ENCODE measurements at regions not wholly inside any gene's neighbourhood (a gene's known extent, or its start where the extent isn't known, plus 50 kb on each side); places are given as distances from the start of the nearest gene placed in this dataset.

GRCh38 chr5:171615705-171616640, 169.6 kb upstream of the SMIM23 start:
- no peak overlapping the region for H3K4me3 ChIP-seq (ENCODE audit: low read depth, low read length)
- no peak for DNase-seq (ENCODE audit: low read depth)
- TF ChIP-seq CTCF (conservative IDR thresholded peaks at IDR 0.05; ENCODE audit: low read depth, low read length), result no peak

GRCh38 chr5:171617266-171617665, 168.4 kb upstream of the SMIM23 start:
- no peak for TF ChIP-seq CTCF (conservative IDR thresholded peaks at IDR 0.05; ENCODE audit: low read depth, low read length)
- no peak overlapping the region for H3K4me3 ChIP-seq (ENCODE audit: low read depth, low read length)
- no peak for DNase-seq (ENCODE audit: low read depth)

GRCh38 chr5:171617817-171618591, 167.6 kb upstream of the SMIM23 start:
- H3K4me3 ChIP-seq (ENCODE audit: low read depth, low read length), result no peak overlapping the region
- DNase-seq (ENCODE audit: low read depth), result no peak
- no peak for TF ChIP-seq CTCF (conservative IDR thresholded peaks at IDR 0.05; ENCODE audit: low read depth, low read length)

GRCh38 chr5:171619196-171619595, 166.4 kb upstream of the SMIM23 start:
- no peak overlapping the region for H3K4me3 ChIP-seq (ENCODE audit: low read depth, low read length)
- no peak for TF ChIP-seq CTCF (conservative IDR thresholded peaks at IDR 0.05; ENCODE audit: low read depth, low read length)
- no peak for DNase-seq (ENCODE audit: low read depth)

GRCh38 chr5:171619744-171620143, 165.9 kb upstream of the SMIM23 start:
- no peak overlapping the region for H3K4me3 ChIP-seq (ENCODE audit: low read depth, low read length)
- TF ChIP-seq CTCF (conservative IDR thresholded peaks at IDR 0.05; ENCODE audit: low read depth, low read length), result no peak
- DNase-seq (ENCODE audit: low read depth), result no peak

GRCh38 chr5:171622010-171622409, 163.6 kb upstream of the SMIM23 start:
- no peak overlapping the region for H3K4me3 ChIP-seq (ENCODE audit: low read depth, low read length)
- TF ChIP-seq CTCF (conservative IDR thresholded peaks at IDR 0.05; ENCODE audit: low read depth, low read length), result no peak
- no peak for DNase-seq (ENCODE audit: low read depth)
